LNCaP clone FGC (cell line): ENCODE measurements at regions not wholly inside any gene's neighbourhood (a gene's known extent, or its start where the extent isn't known, plus 50 kb on each side); places are given as distances from the start of the nearest gene placed in this dataset.
A peak's percentile ranks its signal among the peaks of the same experiment; 100 is the strongest.
"Not testable (repeated sequence)": the region's sequence is repeated elsewhere in the genome, so short reads cannot be mapped to it uniquely, and the experiment has no call there.

Experiments
- DNase-seq: peaks from one replicate; pipeline ENCODE4 v3.0.0-alpha.2; 2011; ENCODE audit warnings: low read depth
- H3K4me3 ChIP-seq: 2 replicates; pipeline ENCODE4 v1.5.1; 2011; ENCODE audit warnings: mild to moderate bottlenecking, low read depth, low read length, control low read depth
- TF ChIP-seq, protein P1 (sequence below): IDR thresholded peaks from 2 replicates; pipeline ENCODE4 v1.5.1; 2012; ENCODE audit warnings: mild to moderate bottlenecking; ENCODE audit not compliant: control insufficient read depth, insufficient read depth; ENCODE audit errors: extremely low read depth

DNA sequence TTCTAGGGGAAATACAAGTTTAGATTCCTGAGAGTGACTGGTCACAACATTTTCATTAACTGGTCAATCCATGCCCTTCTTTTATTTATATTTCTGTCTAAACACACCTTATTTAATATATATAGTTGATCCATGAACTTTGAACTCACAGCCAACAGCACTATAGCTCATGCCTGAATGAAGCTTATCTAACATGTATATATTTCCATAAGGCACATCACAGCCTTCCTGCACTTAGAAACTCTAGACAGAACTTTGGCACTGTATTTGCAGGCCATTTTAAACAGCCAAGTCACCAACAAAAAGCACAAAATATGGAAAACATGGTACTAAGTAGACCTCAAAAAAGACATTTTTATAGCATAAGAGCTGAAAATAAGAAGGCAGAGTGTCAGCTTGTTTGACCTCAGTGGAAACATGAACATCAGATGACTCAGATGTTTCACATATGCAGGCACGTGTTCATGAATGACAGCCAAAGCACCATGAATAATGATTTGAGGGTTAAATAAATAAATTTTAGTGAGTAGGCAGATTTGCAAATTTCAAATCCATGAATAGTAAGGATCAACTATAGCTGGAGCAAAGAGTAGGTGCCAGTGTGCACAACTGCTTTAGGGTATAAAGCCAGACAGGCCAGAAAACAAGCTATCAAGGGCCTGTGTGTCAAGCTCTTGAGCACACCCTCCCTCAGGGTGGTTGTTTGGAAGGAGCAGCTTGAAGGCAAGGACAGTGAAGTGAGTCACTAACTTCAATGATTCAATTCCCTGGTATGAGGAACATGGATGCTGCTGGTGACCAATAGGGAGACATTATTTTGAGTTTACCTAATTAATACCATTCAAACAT, 88.9 kb upstream of the NT5E start:
- no peak overlapping the region for H3K4me3 ChIP-seq
- TF ChIP-seq, protein P1, sequence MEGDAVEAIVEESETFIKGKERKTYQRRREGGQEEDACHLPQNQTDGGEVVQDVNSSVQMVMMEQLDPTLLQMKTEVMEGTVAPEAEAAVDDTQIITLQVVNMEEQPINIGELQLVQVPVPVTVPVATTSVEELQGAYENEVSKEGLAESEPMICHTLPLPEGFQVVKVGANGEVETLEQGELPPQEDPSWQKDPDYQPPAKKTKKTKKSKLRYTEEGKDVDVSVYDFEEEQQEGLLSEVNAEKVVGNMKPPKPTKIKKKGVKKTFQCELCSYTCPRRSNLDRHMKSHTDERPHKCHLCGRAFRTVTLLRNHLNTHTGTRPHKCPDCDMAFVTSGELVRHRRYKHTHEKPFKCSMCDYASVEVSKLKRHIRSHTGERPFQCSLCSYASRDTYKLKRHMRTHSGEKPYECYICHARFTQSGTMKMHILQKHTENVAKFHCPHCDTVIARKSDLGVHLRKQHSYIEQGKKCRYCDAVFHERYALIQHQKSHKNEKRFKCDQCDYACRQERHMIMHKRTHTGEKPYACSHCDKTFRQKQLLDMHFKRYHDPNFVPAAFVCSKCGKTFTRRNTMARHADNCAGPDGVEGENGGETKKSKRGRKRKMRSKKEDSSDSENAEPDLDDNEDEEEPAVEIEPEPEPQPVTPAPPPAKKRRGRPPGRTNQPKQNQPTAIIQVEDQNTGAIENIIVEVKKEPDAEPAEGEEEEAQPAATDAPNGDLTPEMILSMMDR = no peak

DNA sequence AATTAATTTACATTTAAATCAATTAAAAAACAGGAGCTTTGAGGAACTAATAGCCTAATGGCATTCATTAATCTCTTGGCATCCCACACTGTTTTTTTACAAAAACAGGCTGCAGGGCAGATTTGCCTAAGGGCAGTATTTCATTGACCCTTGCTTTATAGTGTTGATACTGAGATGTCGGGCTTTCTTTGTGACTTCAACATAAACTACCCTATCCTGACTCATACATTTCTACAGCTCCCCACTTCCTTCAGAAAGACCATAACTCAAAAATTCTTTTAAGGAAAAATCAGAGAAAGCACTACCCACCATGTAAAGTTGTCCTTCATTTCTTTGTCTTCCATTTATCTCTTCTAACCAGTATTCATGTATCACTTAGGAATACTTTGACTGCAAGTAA, 92.2 kb upstream of the NT5E start:
- no peak for DNase-seq
- TF ChIP-seq, protein P1 = no peak
- no peak overlapping the region for H3K4me3 ChIP-seq

More for the DNA sequence above, 88.9 kb upstream of the NT5E start:
- DNase-seq = no peak

DNA sequence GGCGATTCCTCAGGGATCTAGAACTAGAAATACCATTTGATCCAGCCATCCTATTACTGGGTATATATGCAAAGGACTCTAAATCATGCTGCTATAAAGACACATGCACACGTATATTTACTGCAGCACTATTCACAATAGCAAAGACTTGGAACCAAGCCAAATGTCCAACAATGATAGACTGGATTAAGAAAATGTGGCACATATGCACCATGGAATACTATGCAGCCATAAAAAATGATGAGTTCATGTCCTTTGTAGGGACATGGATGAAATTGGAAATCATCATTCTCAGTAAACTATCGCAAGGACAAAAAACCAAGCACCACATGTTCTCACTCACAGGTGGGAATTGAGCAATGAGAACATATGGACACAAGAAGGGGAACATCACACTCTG, 93.1 kb upstream of the NT5E start:
- not testable (repeated sequence) for H3K4me3 ChIP-seq, DNase-seq

DNA sequence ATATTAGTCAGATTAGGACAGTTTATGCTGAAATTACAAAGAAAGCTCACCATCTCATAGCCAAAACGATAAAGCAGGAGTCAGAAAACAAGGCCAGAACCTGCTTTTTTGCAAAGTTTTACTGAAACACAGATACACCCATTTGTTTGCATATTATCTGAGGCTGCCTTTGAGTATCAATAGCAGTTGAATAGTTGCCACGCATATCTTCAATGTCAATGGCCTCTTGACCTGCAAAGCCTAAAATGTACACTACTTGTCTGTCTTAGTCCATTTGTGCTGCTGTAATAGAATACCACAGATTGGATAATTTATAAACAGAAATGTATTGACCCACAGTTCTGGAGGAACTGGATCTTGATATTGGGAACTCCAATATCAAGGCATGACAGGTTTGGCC, 94.1 kb upstream of the NT5E start:
- H3K4me3 ChIP-seq = no peak overlapping the region
- TF ChIP-seq, protein P1 = no peak
- no peak for DNase-seq

DNA sequence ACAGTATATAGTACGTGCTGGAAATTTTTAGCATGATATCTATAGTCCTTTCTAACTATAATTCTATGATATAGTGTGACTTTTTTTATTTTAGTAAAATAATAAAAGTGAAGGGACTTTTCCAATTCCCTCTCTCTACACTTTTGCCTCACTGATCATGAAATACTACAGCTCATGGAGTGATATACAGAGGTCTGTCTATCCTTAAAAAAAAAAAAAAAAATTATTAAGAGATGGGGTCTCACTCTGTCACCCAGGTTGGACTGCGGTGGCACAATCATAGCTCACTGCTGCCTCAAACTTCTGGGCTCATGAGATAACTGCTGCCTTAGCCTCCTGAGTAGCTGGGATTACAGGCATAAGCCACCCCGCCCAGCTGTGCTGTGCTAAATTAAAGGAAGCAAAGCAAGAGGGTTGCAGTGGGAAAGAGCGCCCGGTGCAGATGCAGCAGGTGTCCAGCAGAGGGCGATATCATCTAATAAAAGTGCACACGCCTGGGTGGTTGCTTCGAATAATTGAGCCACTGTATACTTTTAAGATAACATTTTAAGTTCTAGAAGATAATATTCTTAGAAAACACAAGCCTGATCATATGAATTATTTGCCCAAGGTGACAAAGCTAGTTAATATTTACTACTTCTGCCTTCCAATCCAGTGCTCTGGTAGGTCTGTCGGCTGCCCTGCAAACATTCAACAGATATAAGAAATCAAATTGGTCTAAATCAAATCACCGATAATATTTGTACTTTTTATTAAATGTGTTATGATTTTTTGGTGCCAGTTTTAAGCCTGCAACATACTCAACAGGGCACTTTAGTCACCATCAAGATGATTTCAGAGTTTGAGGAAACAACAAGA, 94.9 kb upstream of the NT5E start:
- TF ChIP-seq, protein P1 = peak; percentile 87
- no peak overlapping the region for H3K4me3 ChIP-seq
- DNase-seq = no peak

DNA sequence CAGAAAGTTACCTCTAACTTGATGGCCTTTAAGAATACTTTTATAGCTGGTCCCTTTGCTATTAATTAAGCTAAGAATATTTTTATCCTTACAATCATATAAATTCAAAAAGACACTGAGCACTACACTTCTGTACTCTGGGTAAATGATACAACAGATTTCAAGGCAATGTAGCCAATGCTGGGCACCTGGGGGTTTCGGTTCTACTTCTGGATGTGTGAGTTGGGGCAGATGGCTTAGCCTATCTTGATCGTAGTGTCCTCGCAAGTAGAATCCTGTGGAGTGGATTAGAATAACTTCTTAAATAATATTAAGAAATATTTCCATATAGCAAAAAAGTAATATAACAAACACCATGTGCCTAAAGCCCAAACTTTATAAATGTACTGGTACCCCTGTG, 96.9 kb upstream of the NT5E start:
- no peak for DNase-seq
- TF ChIP-seq, protein P1 = no peak
- H3K4me3 ChIP-seq = no peak overlapping the region

DNA sequence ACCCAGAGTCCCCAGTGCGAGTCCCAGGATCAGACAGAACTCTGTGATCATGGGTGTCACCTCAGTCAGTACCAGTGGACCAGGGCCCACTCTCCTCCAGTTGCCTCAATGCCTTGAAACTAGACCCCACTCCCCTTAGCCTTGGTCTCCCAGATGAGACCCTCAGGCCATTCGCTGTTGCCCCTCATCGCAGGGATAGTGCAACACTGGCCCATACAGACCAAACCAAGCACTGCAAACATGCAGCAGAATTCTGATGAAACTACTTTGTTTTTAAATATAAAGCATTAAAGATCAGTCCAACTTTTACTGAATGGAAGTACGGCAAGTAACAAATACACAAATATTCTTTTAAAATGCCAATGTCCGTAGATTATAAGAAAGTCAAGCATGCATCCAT, 101.2 kb upstream of the NT5E start:
- TF ChIP-seq, protein P1 = no peak
- DNase-seq = no peak
- no peak overlapping the region for H3K4me3 ChIP-seq
